H1 (cell line): ENCODE measurements at regions not wholly inside any gene's neighbourhood (a gene's known extent, or its start where the extent isn't known, plus 50 kb on each side); places are given as distances from the start of the nearest gene placed in this dataset.

Source experiments
- CTCF ChIA-PET: fragments of 300-600 bp; sonication (Branson Sonifier 250); formaldehyde crosslinking; loops from one replicate; lab custom pipeline; 2021; ENCODE audit not compliant: partially characterized antibody; lab: Charles Lee
- POLR2A ChIA-PET: fragments of 300-600 bp; sonication (Branson Sonifier 250); formaldehyde crosslinking; loops from one replicate; lab custom pipeline; 2021; ENCODE audit warnings: inconsistent platforms; ENCODE audit not compliant: partially characterized antibody; lab: Charles Lee
- DNase-seq, 2 experiments: peaks; one replicate each; pipeline versions ENCODE4 v3.0.0 to v3.0.0-alpha.2; 2010 to 2022; ENCODE audit warnings: low spot score in 2 of 2, low read depth in 1 of 2, mixed read lengths in 1 of 2
- FAIRE-seq: peaks from 2 replicates; lab custom pipeline; 2011; peaks lifted over from hg19 to GRCh38; lab: Jason Lieb, UNC
- H2AFZ ChIP-seq: 2 replicates; pipeline ENCODE4 v1.8.1; 2012; ENCODE audit warnings: low read length, inconsistent platforms
- H2AK5ac ChIP-seq: 2 replicates; pipeline ENCODE4 v1.6.1; 2013; ENCODE audit warnings: low read depth, low read length
- H2BK120ac ChIP-seq: replicated peaks from 2 replicates; pipeline ENCODE3; 2013; ENCODE audit warnings: low read depth, low read length, inconsistent platforms
- H2BK12ac ChIP-seq: 2 replicates; pipeline ENCODE4 v1.6.1; 2013; ENCODE audit warnings: low read depth, low read length
- H2BK15ac ChIP-seq: 2 replicates; pipeline ENCODE4 v1.6.1; 2013; ENCODE audit warnings: low read length
- H2BK20ac ChIP-seq: 2 replicates; pipeline ENCODE4 v1.6.1; 2013; ENCODE audit warnings: low read length
- H2BK5ac ChIP-seq: 2 replicates; pipeline ENCODE4 v1.6.1; 2013; ENCODE audit warnings: low read depth, low read length
- H3K14ac ChIP-seq: 2 replicates; pipeline ENCODE4 v1.6.1; 2013; ENCODE audit warnings: inconsistent platforms; ENCODE audit not compliant: insufficient read length
- H3K18ac ChIP-seq: 2 replicates; pipeline ENCODE4 v1.6.1; 2013; ENCODE audit warnings: low read length; ENCODE audit errors: extremely low read depth
- H3K23ac ChIP-seq: 2 replicates; pipeline ENCODE4 v1.6.1; 2013; ENCODE audit warnings: inconsistent platforms; ENCODE audit not compliant: insufficient read length
- H3K23me2 ChIP-seq: 2 replicates; pipeline ENCODE4 v1.6.1; 2013; ENCODE audit warnings: low read depth, low read length
- H3K27ac ChIP-seq: 2 replicates; pipeline ENCODE4 v1.6.1; 2011; ENCODE audit warnings: low read depth, low read length, inconsistent platforms
- H3K27me3 ChIP-seq, 4 experiments: replicated peaks in 1 of 4; 1 replicate in 1 of 4; 2 replicates in 3 of 4; pipeline versions ENCODE4 v1.6.1 to v1.8.1; 2011 to 2013; ENCODE audit warnings: low read length in 3 of 4, mild to moderate bottlenecking in 3 of 4, inconsistent platforms in 2 of 4, mixed read lengths in 2 of 4, moderate library complexity in 1 of 4; ENCODE audit not compliant: control insufficient read depth in 3 of 4, insufficient read depth in 3 of 4; ENCODE audit errors: extremely low read depth in 1 of 4
- H3K36me3 ChIP-seq, 4 experiments: 2 replicates each; pipeline versions ENCODE4 v1.6.1 to v1.8.1; 2011 to 2013; ENCODE audit warnings: mild to moderate bottlenecking in 4 of 4, low read length in 3 of 4, moderate library complexity in 2 of 4, control low read depth in 1 of 4, inconsistent platforms in 1 of 4; ENCODE audit not compliant: insufficient read depth in 4 of 4, control insufficient read depth in 2 of 4
- H3K4ac ChIP-seq: replicated peaks from 2 replicates; pipeline ENCODE3; 2013; ENCODE audit warnings: low read length, low read depth, mixed read lengths, inconsistent platforms; ENCODE audit not compliant: insufficient read length
- H3K4me1 ChIP-seq, 4 experiments: replicated peaks in 1 of 4; 1 replicate in 1 of 4; 2 replicates in 3 of 4; pipeline versions ENCODE4 v1.6.1 to v1.8.1; 2011 to 2013; ENCODE audit warnings: low read length in 3 of 4, inconsistent platforms in 2 of 4, mixed read lengths in 1 of 4; ENCODE audit not compliant: insufficient read depth in 4 of 4, control insufficient read depth in 3 of 4
- H3K4me2 ChIP-seq, 2 experiments: 2 replicates each; pipeline versions ENCODE4 v1.6.1 to v1.8.1; 2011 to 2013; ENCODE audit warnings: low read depth in 2 of 2, low read length in 2 of 2, control low read depth in 1 of 2, inconsistent platforms in 1 of 2, mild to moderate bottlenecking in 1 of 2; ENCODE audit not compliant: insufficient read depth in 1 of 2
- H3K4me3 ChIP-seq, 4 experiments: fragments of 200-600, 300-600 bp in 1 of 4; sonication (generic), shearing (Covaris generic), sonication (Bioruptor Twin) in 1 of 4; 2 replicates each; pipeline versions ENCODE4 v1.5.1 to v1.8.1; 2011 to 2016; ENCODE audit warnings: low read length in 4 of 4, low read depth in 3 of 4, control low read depth in 2 of 4, inconsistent platforms in 2 of 4, mild to moderate bottlenecking in 2 of 4, mixed read lengths in 1 of 4, moderate library complexity in 1 of 4; ENCODE audit not compliant: insufficient read depth in 2 of 4; ENCODE audit errors: extremely low read depth in 1 of 4
- H3K56ac ChIP-seq: replicated peaks from 2 replicates; pipeline ENCODE3; 2013; ENCODE audit warnings: low read depth, mild to moderate bottlenecking, mixed read lengths, low read length, inconsistent platforms; ENCODE audit not compliant: insufficient read length
- H3K79me1 ChIP-seq: 2 replicates; pipeline ENCODE4 v1.6.1; 2013; ENCODE audit warnings: low read depth, low read length, control low read depth
- H3K79me2 ChIP-seq, 2 experiments: 2 replicates each; pipeline versions ENCODE4 v1.6.1 to v1.8.1; 2012 to 2013; ENCODE audit warnings: low read length in 2 of 2, mild to moderate bottlenecking in 2 of 2, inconsistent platforms in 1 of 2; ENCODE audit not compliant: insufficient read depth in 2 of 2, control insufficient read depth in 1 of 2
- H3K9ac ChIP-seq, 4 experiments: replicated peaks in 1 of 4; 1 replicate in 1 of 4; 2 replicates in 3 of 4; pipeline versions ENCODE4 v1.6.1 to v1.8.1; 2011 to 2013; ENCODE audit warnings: low read depth in 3 of 4, low read length in 3 of 4, control low read depth in 2 of 4, mild to moderate bottlenecking in 2 of 4, moderate library complexity in 2 of 4, inconsistent platforms in 1 of 4; ENCODE audit errors: extremely low read depth in 1 of 4
- H3K9me3 ChIP-seq, 2 experiments: 2 replicates each; pipeline versions ENCODE4 v1.6.1 to v1.8.1; 2012 to 2013; ENCODE audit warnings: mild to moderate bottlenecking in 2 of 2, moderate library complexity in 2 of 2, control low read depth in 1 of 2, inconsistent platforms in 1 of 2, low read depth in 1 of 2, low read length in 1 of 2, mixed read lengths in 1 of 2; ENCODE audit not compliant: insufficient read depth in 2 of 2
- H4K20me1 ChIP-seq, 2 experiments: replicated peaks in 1 of 2; 2 replicates each; pipeline versions ENCODE3 to v1.8.1; 2011 to 2013; ENCODE audit warnings: inconsistent platforms in 2 of 2, low read length in 2 of 2, mild to moderate bottlenecking in 1 of 2; ENCODE audit not compliant: insufficient read depth in 2 of 2, control insufficient read depth in 1 of 2
- H4K5ac ChIP-seq: 2 replicates; pipeline ENCODE4 v1.6.1; 2013; ENCODE audit warnings: low read length, low read depth, mixed read lengths, inconsistent platforms; ENCODE audit not compliant: insufficient read length
- H4K8ac ChIP-seq: 2 replicates; pipeline ENCODE4 v1.8.0; 2013; ENCODE audit warnings: mild to moderate bottlenecking, moderate library complexity, low read length, inconsistent platforms; ENCODE audit not compliant: insufficient read depth; ENCODE audit errors: extremely low read depth
- H4K91ac ChIP-seq: replicated peaks from 2 replicates; pipeline ENCODE3; 2013; ENCODE audit warnings: low read length, mixed read lengths, inconsistent platforms; ENCODE audit not compliant: insufficient read length
- CREB1 ChIP-seq: IDR thresholded peaks from 2 replicates; pipeline ENCODE4 v1.6.1; 2012; ENCODE audit warnings: inconsistent platforms
- SAP30 ChIP-seq: fragments of 300-600 bp; sonication (generic); IDR thresholded peaks from 2 replicates; pipeline ENCODE4 v1.7.1; 2012; ENCODE audit warnings: low read length, moderate library complexity, mild to moderate bottlenecking, inconsistent platforms; ENCODE audit not compliant: insufficient read depth, insufficient replicate concordance
- SIX5 ChIP-seq: IDR thresholded peaks from 2 replicates; pipeline ENCODE4 v1.6.1; 2011; ENCODE audit warnings: mild to moderate bottlenecking, low read depth, low read length
- SP2 ChIP-seq: IDR thresholded peaks from 2 replicates; pipeline ENCODE4 v1.6.1; 2012; ENCODE audit warnings: mild to moderate bottlenecking, low read length, inconsistent platforms
- WGBS, 2 experiments: shearing (Covaris generic) in 1 of 2; methylation state at CpG; one replicate each; pipeline versions ENCODE4 v1.1.6 to v1.1.7; 2013 to 2015; ENCODE audit warnings: low lambda C conversion rate in 2 of 2, mixed read lengths in 2 of 2, inconsistent platforms in 1 of 2, low coverage in 1 of 2, missing lambda C conversion rate in 1 of 2; ENCODE audit not compliant: insufficient replicate concordance in 2 of 2, insufficient coverage in 1 of 2, insufficient read length in 1 of 2; ENCODE audit errors: extremely low coverage in 1 of 2, missing lambda C conversion rate in 1 of 2; 5-methylcytosine and 5-hydroxymethylcytosine counted together

- no peaks in the 10 kb centered on the region for H3K9me3 ChIP-seq
- H3K9ac ChIP-seq = no peak overlapping the region
- H4K5ac ChIP-seq = no peak overlapping the region
- no peaks in the 10 kb centered on the region for H3K36me3 ChIP-seq
- no peak overlapping the region for H3K18ac ChIP-seq
- no peak overlapping the region for H2BK120ac ChIP-seq
- H3K4ac ChIP-seq = no peak overlapping the region
- CTCF ChIA-PET = no interaction called here
- H3K79me2 ChIP-seq = no peaks in the 10 kb centered on the region
- no peak overlapping the region for H3K4me2 ChIP-seq
- H2AK5ac ChIP-seq = no peak overlapping the region
- H4K91ac ChIP-seq = no peak overlapping the region
- no peak overlapping the region for H2BK20ac ChIP-seq
- no peak overlapping the region for H2AFZ ChIP-seq
- no peaks in the 10 kb centered on the region for H3K27me3 ChIP-seq
- no peak overlapping the region for H3K14ac ChIP-seq
- H3K27ac ChIP-seq = no peak overlapping the region
- H3K23ac ChIP-seq = no peak overlapping the region
- no peak overlapping the region for H2BK5ac ChIP-seq
- TF ChIP-seq CREB1 (no peak), SIX5 (no peak), SP2 (no peak), SAP30 (no peak)
- WGBS, 2 experiments = 93% methylated on average over 3 of the region's 3 CpGs; no CpG with 5 or more reads in 1 of the 2 experiments
- H4K8ac ChIP-seq = no peak overlapping the region
- no peaks in the 10 kb centered on the region for H4K20me1 ChIP-seq
- no peak for FAIRE-seq
- H3K79me1 ChIP-seq = no peaks in the 10 kb centered on the region
- H3K23me2 ChIP-seq = no peaks in the 10 kb centered on the region; the same call in 1 of the 2 replicates
- no peak for DNase-seq
- no peak overlapping the region for H3K56ac ChIP-seq
- POLR2A ChIA-PET = no interaction called here
- no peaks in the 10 kb centered on the region for H3K4me1 ChIP-seq
- H2BK12ac ChIP-seq = no peak overlapping the region
- H3K4me3 ChIP-seq = no peak overlapping the region
- no peak overlapping the region for H2BK15ac ChIP-seq
Observed at GRCh38 chr17:69763503-69763902, 311.5 kb upstream of the KCNJ16 start.
